Prostate gland (tissue), 2 donors: ENCODE measurements at regions not wholly inside any gene's neighbourhood (a gene's known extent, or its start where the extent isn't known, plus 50 kb on each side); places are given as distances from the start of the nearest gene placed in this dataset.

Experiments used
- DNase-seq: peaks from one replicate; pipeline ENCODE4 v3.0.0-alpha.2; 2019; ENCODE audit warnings: low spot score
- H3K27ac ChIP-seq, 2 donors: fragments of 200-600 bp; sonication (generic); 2 replicates each; pipeline ENCODE4 v1.5.1; 2017 to 2019
- H3K27me3 ChIP-seq: fragments of 200-600 bp; sonication (generic); replicated peaks from 2 replicates; pipeline ENCODE4 v1.5.1; 2019; ENCODE audit not compliant: insufficient read depth
- H3K36me3 ChIP-seq, 2 donors: fragments of 200-600 bp; sonication (generic); 1 replicate in 1 of 2; 2 replicates in 1 of 2; pipeline versions ENCODE4 v1.5.1 to v1.8.1; 2017 to 2019
- H3K4me1 ChIP-seq: fragments of 200-600 bp; sonication (generic); replicated peaks from 2 replicates; pipeline ENCODE4 v1.5.1; 2019
- H3K4me3 ChIP-seq, 2 donors: fragments of 200-600 bp; sonication (generic); 2 replicates each; pipeline ENCODE4 v1.5.1; 2017 to 2019
- H3K9me3 ChIP-seq: fragments of 200-600 bp; sonication (generic); 2 replicates; pipeline ENCODE4 v1.5.1; 2017
- POLR2A ChIP-seq: fragments of 450-650 bp; IDR thresholded peaks from one replicate; pipeline ENCODE4 v1.6.1; 2016; ENCODE audit warnings: antibody characterized with exemption, mild to moderate bottlenecking
- POLR2AphosphoS5 ChIP-seq: sonication (generic); formaldehyde crosslinking; IDR thresholded peaks from one replicate; pipeline ENCODE4 v1.6.1; 2017; ENCODE audit warnings: antibody characterized with exemption
- WGBS: methylation state at CpG from one replicate; pipeline ENCODE4 v1.1.5; 2018; 5-methylcytosine and 5-hydroxymethylcytosine counted together
- intact Hi-C: fragments of 100-400 bp; cut with DNase I; formaldehyde crosslinking; loops from one replicate; pipeline ENCODE4 v1.14.2; 2022
- TF ChIP-seq, protein P1 (sequence below), 4 experiments: fragments of 200-600 bp in 2 of 4; fragments of 450-650 bp in 2 of 4; sonication (generic) in 2 of 4; IDR thresholded peaks; 1 replicate in 3 of 4; 2 replicates in 1 of 4; pipeline ENCODE4 v1.5.1; 2016 to 2019; ENCODE audit warnings: antibody characterized with exemption in 4 of 4, mild to moderate bottlenecking in 2 of 4, moderate library complexity in 2 of 4

DNA sequence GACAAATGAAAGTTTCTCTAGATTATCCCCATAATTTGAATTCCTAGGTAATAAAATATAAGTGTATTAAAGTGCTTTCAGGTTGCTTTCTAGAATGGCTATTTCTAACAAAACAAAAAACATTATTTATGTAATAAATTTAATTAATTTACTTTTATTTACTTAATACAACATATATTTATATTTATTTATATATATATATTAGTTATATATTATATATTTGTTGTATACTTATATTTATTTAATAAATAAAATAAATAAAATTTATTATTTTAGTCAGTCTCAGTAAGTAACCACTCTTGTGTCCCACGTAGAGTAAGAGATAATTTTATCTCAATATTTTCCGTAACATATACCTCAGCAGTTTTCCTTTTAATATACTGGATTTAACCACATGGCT is 1031.6 kb upstream of the CNTN5 start:
- Histone ChIP-seq H3K9me3 (no peaks in the 10 kb centered on the region), H3K4me3 (no peak overlapping the region), H3K27ac (no peak overlapping the region), H3K27me3 (no peaks in the 10 kb centered on the region), H3K36me3 (no peaks in the 10 kb centered on the region), H3K4me1 (no peaks in the 10 kb centered on the region)
- TF ChIP-seq POLR2A (no peak), POLR2AphosphoS5 (no peak)
- TF ChIP-seq, protein P1, sequence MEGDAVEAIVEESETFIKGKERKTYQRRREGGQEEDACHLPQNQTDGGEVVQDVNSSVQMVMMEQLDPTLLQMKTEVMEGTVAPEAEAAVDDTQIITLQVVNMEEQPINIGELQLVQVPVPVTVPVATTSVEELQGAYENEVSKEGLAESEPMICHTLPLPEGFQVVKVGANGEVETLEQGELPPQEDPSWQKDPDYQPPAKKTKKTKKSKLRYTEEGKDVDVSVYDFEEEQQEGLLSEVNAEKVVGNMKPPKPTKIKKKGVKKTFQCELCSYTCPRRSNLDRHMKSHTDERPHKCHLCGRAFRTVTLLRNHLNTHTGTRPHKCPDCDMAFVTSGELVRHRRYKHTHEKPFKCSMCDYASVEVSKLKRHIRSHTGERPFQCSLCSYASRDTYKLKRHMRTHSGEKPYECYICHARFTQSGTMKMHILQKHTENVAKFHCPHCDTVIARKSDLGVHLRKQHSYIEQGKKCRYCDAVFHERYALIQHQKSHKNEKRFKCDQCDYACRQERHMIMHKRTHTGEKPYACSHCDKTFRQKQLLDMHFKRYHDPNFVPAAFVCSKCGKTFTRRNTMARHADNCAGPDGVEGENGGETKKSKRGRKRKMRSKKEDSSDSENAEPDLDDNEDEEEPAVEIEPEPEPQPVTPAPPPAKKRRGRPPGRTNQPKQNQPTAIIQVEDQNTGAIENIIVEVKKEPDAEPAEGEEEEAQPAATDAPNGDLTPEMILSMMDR (IDR thresholded peaks at IDR 0.05): no peak
- no peak for DNase-seq
- WGBS: 95% methylated on average over 2 of the region's 2 CpGs
- intact Hi-C loops: no loop called here

DNA sequence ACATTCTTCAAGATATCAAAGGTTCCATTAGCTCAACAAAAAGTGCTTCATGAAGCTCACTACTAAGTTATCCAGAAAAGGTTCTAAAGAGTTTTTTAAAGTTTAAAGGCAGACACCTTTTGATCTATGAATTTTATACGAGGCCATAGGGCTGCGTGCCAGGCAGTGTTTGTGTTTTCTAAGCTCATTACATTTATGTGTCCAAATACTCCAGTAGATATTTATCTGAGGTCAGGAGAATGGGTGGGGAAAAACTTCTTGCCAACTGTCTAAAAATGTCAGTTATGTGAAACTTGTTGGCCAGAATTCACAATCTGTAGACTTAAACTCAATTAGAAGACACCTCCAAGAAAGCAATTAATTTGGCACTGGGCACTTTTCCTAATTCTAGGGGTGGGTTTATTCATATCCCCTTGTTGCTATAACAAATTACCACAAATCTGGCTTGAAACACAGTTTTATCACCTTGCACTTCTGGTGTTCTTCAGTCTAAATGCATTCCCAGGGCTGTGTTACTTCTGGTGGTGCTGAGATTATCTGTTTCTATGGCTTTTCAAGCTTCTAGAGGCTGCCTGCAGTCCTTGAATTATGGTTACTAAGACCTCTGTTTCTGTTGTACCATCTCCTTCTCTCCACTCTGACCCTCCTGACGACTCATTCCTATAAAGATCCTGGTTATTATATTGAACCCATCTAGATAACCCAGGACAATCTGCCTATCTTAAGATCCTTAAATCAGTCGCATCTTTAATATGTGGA is 1030.4 kb upstream of the CNTN5 start:
- H3K9me3 ChIP-seq: no peaks in the 10 kb centered on the region
- H3K4me1 ChIP-seq: no peaks in the 10 kb centered on the region
- no peak for TF ChIP-seq POLR2A
- TF ChIP-seq, protein P1 (IDR thresholded peaks at IDR 0.05): no peak
- TF ChIP-seq POLR2AphosphoS5: no peak
- H3K27ac ChIP-seq: no peak overlapping the region
- H3K4me3 ChIP-seq: no peak overlapping the region
- H3K36me3 ChIP-seq: no peaks in the 10 kb centered on the region
- no peaks in the 10 kb centered on the region for H3K27me3 ChIP-seq
- intact Hi-C loops: no loop called here
- 5% methylated on average over 4 of the region's 4 CpGs for WGBS
- no peak for DNase-seq

DNA sequence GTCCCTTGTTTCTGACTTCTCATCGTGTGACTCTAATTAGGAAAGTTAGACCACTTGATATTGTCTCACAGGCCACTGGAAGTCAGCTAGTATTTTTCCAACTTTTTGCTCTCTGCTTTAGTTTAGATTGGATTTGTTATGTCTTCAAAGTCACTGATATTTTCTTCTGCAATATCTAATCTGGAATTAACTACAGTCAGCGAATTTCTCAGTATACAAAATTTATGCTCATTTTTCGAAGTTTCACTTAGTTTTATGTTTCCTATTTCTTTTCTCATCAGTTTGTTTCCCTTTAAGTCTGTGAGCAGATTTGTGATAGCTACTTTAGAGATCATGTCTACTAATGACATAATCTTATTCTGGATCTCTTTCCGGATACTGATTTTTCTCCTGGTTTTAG is 1027.2 kb upstream of the CNTN5 start:
- Histone ChIP-seq H3K9me3 (no peaks in the 10 kb centered on the region), H3K36me3 (no peaks in the 10 kb centered on the region), H3K27me3 (no peaks in the 10 kb centered on the region), H3K4me3 (no peak overlapping the region), H3K27ac (no peak overlapping the region), H3K4me1 (no peaks in the 10 kb centered on the region)
- intact Hi-C loops: no loop called here
- WGBS: 90% methylated on average over 4 of the region's 4 CpGs
- TF ChIP-seq, protein P1 (IDR thresholded peaks at IDR 0.05): no peak
- TF ChIP-seq POLR2AphosphoS5: no peak
- no peak for DNase-seq

DNA sequence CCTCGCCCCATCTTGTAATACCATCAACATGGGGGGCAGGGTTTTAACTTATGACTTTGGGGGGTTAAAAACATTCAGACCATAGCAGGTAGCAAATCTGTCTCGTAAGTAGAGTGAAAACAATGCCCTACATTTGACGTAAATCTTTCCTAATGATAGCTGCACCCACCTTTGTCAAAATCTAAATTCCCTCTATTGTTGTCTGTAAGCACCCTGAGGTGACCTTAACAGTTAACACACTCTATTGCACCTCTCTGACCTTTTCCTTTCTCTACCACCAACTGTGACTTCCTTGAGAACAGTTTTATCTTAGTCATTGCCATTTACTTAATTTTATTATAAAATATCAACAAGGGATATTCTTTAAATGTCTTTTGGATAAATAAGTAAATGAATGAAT is 1024.9 kb upstream of the CNTN5 start:
- no peak for TF ChIP-seq POLR2A
- TF ChIP-seq, protein P1 (IDR thresholded peaks at IDR 0.05): no peak
- TF ChIP-seq POLR2AphosphoS5: no peak
- Histone ChIP-seq H3K4me3 (no peak overlapping the region), H3K9me3 (no peaks in the 10 kb centered on the region), H3K4me1 (no peaks in the 10 kb centered on the region), H3K36me3 (no peaks in the 10 kb centered on the region), H3K27ac (no peak overlapping the region), H3K27me3 (no peaks in the 10 kb centered on the region)
- intact Hi-C loops: no loop called here
- no peak for DNase-seq
- 85% methylated on average over 3 of the region's 3 CpGs for WGBS

DNA sequence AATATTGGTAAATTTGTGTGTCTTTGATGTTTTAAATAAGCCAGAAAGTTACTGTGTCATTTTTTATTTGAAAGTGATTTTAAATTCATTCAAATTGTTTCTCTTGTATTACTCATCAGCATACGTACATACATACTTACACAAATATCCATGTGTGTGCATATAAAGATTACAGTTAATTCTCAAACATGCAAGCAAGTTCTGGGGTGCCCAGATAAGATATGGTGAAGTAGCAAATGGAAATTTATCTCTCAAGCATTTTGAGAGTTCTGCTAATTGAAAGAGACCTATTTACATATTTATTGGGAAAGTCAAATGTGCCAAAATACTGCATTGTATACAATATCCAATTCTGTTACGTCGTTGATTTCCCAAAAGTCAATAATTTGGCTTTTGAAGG is 1024.0 kb upstream of the CNTN5 start:
- Histone ChIP-seq H3K27me3 (no peaks in the 10 kb centered on the region), H3K27ac (no peak overlapping the region), H3K36me3 (no peaks in the 10 kb centered on the region), H3K4me1 (no peaks in the 10 kb centered on the region), H3K4me3 (no peak overlapping the region), H3K9me3 (no peaks in the 10 kb centered on the region)
- TF ChIP-seq POLR2AphosphoS5 (no peak), POLR2A (no peak)
- TF ChIP-seq, protein P1 (IDR thresholded peaks at IDR 0.05): no peak
- 73% methylated on average over 3 of the region's 3 CpGs for WGBS
- DNase-seq: no peak
- intact Hi-C loops: no loop called here
